Type B pancreatic cell (in vitro differentiated cells): ENCODE measurements at regions not wholly inside any gene's neighbourhood (a gene's known extent, or its start where the extent isn't known, plus 50 kb on each side); places are given as distances from the start of the nearest gene placed in this dataset.

Source experiments
- DNase-seq: peaks from one replicate; pipeline ENCODE4 v3.0.0; 2021; ENCODE audit warnings: mixed read lengths; ENCODE audit not compliant: unreplicated experiment; ENCODE audit errors: extremely low spot score
- H3K27ac Mint-ChIP-seq: 2 replicates; pipeline ENCODE4 v1.8.0; 2021; ENCODE audit warnings: mild to moderate bottlenecking, mixed read lengths
- H3K27me3 Mint-ChIP-seq: 2 replicates; pipeline ENCODE4 v1.8.0; 2021; ENCODE audit warnings: mixed read lengths
- H3K36me3 Mint-ChIP-seq: 2 replicates; pipeline ENCODE4 v1.8.0; 2021; ENCODE audit warnings: mixed read lengths
- H3K4me1 Mint-ChIP-seq: one replicate; pipeline ENCODE4 v1.8.0; 2021; ENCODE audit warnings: mixed read lengths; ENCODE audit not compliant: unreplicated experiment
- H3K4me3 Mint-ChIP-seq: 2 replicates; pipeline ENCODE4 v1.8.0; 2021; ENCODE audit warnings: mild to moderate bottlenecking, mixed read lengths
- H3K9me3 Mint-ChIP-seq: 2 replicates; pipeline ENCODE4 v1.8.0; 2021; ENCODE audit warnings: mixed read lengths
- CTCF ChIP-seq: fragments of 200-600 bp; sonication (generic); conservative IDR thresholded peaks from 2 replicates; pipeline ENCODE4 v1.5.0; 2021; ENCODE audit warnings: antibody characterized with exemption, mild to moderate bottlenecking

- Mint-ChIP-seq H3K27ac (no peak overlapping the region), H3K36me3 (no peaks in the 10 kb centered on the region), H3K27me3 (no peaks in the 10 kb centered on the region), H3K9me3 (no peaks in the 10 kb centered on the region), H3K4me3 (no peak overlapping the region), H3K4me1 (peaks cover 7% of the 10 kb centered on the region)
- TF ChIP-seq CTCF = no peak
- DNase-seq = no peak
Measured at GRCh38 chr2:145669301-145669700, 1149.4 kb upstream of the ZEB2 start.

- Mint-ChIP-seq H3K9me3 (no peaks in the 10 kb centered on the region), H3K36me3 (no peaks in the 10 kb centered on the region), H3K4me3 (no peak overlapping the region), H3K27me3 (no peaks in the 10 kb centered on the region), H3K4me1 (peaks cover 7% of the 10 kb centered on the region), H3K27ac (no peak overlapping the region)
- TF ChIP-seq CTCF = no peak
- no peak for DNase-seq
Measured at GRCh38 chr2:145666552-145666951, 1146.6 kb upstream of the ZEB2 start.

GRCh38 chr2:145657265-145657664 is 1137.3 kb upstream of the ZEB2 start:
- no peak overlapping the region for H3K27ac Mint-ChIP-seq
- H3K36me3 Mint-ChIP-seq = no peaks in the 10 kb centered on the region
- H3K4me3 Mint-ChIP-seq = no peak overlapping the region
- no peak for DNase-seq
- H3K9me3 Mint-ChIP-seq = no peaks in the 10 kb centered on the region
- H3K4me1 Mint-ChIP-seq = no peaks in the 10 kb centered on the region
- TF ChIP-seq CTCF = no peak
- H3K27me3 Mint-ChIP-seq = no peaks in the 10 kb centered on the region

GRCh38 chr2:145655165-145655765 is 1135.3 kb upstream of the ZEB2 start:
- Mint-ChIP-seq H3K4me1 (no peaks in the 10 kb centered on the region), H3K27ac (no peak overlapping the region), H3K27me3 (no peaks in the 10 kb centered on the region), H3K4me3 (no peak overlapping the region), H3K9me3 (no peaks in the 10 kb centered on the region), H3K36me3 (no peaks in the 10 kb centered on the region)
- no peak for DNase-seq
- TF ChIP-seq CTCF = no peak

- Mint-ChIP-seq H3K4me3 (no peak overlapping the region), H3K36me3 (no peaks in the 10 kb centered on the region), H3K27ac (no peak overlapping the region), H3K27me3 (no peaks in the 10 kb centered on the region), H3K9me3 (no peaks in the 10 kb centered on the region), H3K4me1 (no peaks in the 10 kb centered on the region)
- no peak for TF ChIP-seq CTCF
- no peak for DNase-seq
Measured at GRCh38 chr2:145654746-145655145, 1134.8 kb upstream of the ZEB2 start.

GRCh38 chr2:145654156-145654555 is 1134.2 kb upstream of the ZEB2 start:
- no peak for TF ChIP-seq CTCF
- Mint-ChIP-seq H3K9me3 (no peaks in the 10 kb centered on the region), H3K27ac (no peak overlapping the region), H3K27me3 (no peaks in the 10 kb centered on the region), H3K36me3 (no peaks in the 10 kb centered on the region), H3K4me1 (no peaks in the 10 kb centered on the region), H3K4me3 (no peak overlapping the region)
- DNase-seq = no peak
